Mucosa of descending colon (tissue), 3 donors: ENCODE measurements at regions not wholly inside any gene's neighbourhood (a gene's known extent, or its start where the extent isn't known, plus 50 kb on each side); places are given as distances from the start of the nearest gene placed in this dataset.

Experiments used
- ATAC-seq: fragments of 200-7000 bp; cut with Tn5 transposase; one replicate; pipeline ENCODE4 v1.9.1; 2020; ENCODE audit warnings: mild to moderate bottlenecking, moderate library complexity
- DNase-seq, 3 donors: peaks; one replicate each; pipeline ENCODE4 v3.0.0-alpha.2; 2020
- H3K36me3 ChIP-seq: fragments of 200-600 bp; one replicate; pipeline ENCODE4 v1.8.0; 2021; ENCODE audit warnings: low read depth, mild to moderate bottlenecking
- H3K4me1 ChIP-seq: fragments of 200-600 bp; one replicate; pipeline ENCODE4 v1.8.0; 2021; ENCODE audit warnings: low read depth, mild to moderate bottlenecking
- H3K4me3 ChIP-seq: fragments of 200-600 bp; one replicate; pipeline ENCODE4 v1.8.0; 2021; ENCODE audit warnings: mild to moderate bottlenecking
- H3K9me3 ChIP-seq: fragments of 200-600 bp; one replicate; pipeline ENCODE4 v1.8.0; 2021; ENCODE audit warnings: mild to moderate bottlenecking
- intact Hi-C, 2 donors: fragments of 100-400 bp; cut with DNase I in 1 of 2; cut with micrococcal nuclease in 1 of 2; formaldehyde crosslinking; loops; one replicate each; pipeline versions ENCODE4 v1.11.0 to v1.11.1; 2022; cut with DNase I, micrococcal nuclease
- TF ChIP-seq, protein P1 (sequence below): fragments of 200-600 bp; IDR thresholded peaks from one replicate; pipeline ENCODE4 v1.8.0; 2022; ENCODE audit warnings: antibody characterized with exemption, mild to moderate bottlenecking
- donor health status: DM: no; HTN: no; CAD: no; lungs with moderate emphysema.
- donor health status: DM: no; HTN: no; CAD: no.
- donor health status: DM: no; HTN: yes; CAD: no.

DNA sequence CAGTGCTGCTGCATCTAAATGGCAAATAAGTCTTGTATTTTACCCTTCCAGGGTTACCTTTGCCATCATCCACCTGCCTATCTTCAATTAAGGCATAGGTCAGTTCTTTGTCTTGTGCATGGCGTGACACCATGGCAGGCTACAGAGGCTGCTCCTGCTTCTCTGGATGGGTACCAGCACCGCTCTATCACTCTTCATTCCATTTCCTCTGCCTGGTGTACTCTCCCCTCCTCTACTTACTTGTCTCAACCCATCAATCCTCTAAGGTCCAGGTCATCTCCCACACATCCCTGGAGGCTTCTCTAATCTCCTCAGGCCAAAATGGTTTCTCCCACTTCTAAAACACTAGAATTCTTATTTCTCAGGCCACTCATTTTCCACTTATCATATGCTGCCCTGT lies 257.5 kb downstream of the BARHL2 start:
- H3K36me3 ChIP-seq, result no peaks in the 10 kb centered on the region
- ATAC-seq, result no peak
- no peaks in the 10 kb centered on the region for H3K4me1 ChIP-seq
- TF ChIP-seq, protein P1, sequence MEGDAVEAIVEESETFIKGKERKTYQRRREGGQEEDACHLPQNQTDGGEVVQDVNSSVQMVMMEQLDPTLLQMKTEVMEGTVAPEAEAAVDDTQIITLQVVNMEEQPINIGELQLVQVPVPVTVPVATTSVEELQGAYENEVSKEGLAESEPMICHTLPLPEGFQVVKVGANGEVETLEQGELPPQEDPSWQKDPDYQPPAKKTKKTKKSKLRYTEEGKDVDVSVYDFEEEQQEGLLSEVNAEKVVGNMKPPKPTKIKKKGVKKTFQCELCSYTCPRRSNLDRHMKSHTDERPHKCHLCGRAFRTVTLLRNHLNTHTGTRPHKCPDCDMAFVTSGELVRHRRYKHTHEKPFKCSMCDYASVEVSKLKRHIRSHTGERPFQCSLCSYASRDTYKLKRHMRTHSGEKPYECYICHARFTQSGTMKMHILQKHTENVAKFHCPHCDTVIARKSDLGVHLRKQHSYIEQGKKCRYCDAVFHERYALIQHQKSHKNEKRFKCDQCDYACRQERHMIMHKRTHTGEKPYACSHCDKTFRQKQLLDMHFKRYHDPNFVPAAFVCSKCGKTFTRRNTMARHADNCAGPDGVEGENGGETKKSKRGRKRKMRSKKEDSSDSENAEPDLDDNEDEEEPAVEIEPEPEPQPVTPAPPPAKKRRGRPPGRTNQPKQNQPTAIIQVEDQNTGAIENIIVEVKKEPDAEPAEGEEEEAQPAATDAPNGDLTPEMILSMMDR, result no peak
- intact Hi-C loops, result no loop called here
- no peak for DNase-seq
- H3K4me3 ChIP-seq, result no peak overlapping the region
- no peaks in the 10 kb centered on the region for H3K9me3 ChIP-seq

DNA sequence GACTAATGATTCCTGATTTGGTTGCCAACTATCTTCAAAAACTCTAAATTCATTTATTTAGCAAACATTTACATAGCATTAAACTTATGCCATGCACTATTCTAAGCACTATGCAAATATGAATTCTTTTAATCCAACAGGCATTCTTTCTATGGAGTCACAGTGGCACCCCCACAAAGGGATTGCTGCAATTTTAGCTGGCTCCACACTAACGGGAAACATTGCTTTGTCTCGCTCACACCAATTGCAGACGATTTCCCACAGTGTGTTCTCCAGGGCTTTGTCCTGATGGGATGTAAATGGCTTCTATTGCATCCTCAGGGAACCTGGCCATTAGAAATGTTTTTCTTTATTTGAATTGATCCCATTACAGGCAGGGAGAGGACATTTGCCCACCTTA lies 259.1 kb downstream of the BARHL2 start:
- no peak for DNase-seq
- Histone ChIP-seq H3K36me3 (no peaks in the 10 kb centered on the region), H3K4me1 (no peaks in the 10 kb centered on the region), H3K4me3 (no peak overlapping the region), H3K9me3 (no peaks in the 10 kb centered on the region)
- no peak for ATAC-seq
- intact Hi-C loops, result no loop called here
- TF ChIP-seq, protein P1, result no peak

GRCh38 chr1:90452491-90452890 lies 264.6 kb downstream of the BARHL2 start:
- intact Hi-C loops, result no loop called here
- TF ChIP-seq, protein P1, result no peak
- H3K4me3 ChIP-seq, result no peak overlapping the region
- H3K9me3 ChIP-seq, result no peaks in the 10 kb centered on the region
- H3K4me1 ChIP-seq, result no peaks in the 10 kb centered on the region
- DNase-seq (no peak), ATAC-seq (no peak)
- H3K36me3 ChIP-seq, result no peaks in the 10 kb centered on the region

GRCh38 chr1:90443354-90443753 lies 273.7 kb downstream of the BARHL2 start:
- Histone ChIP-seq H3K9me3 (no peaks in the 10 kb centered on the region), H3K4me3 (no peak overlapping the region), H3K36me3 (no peaks in the 10 kb centered on the region), H3K4me1 (no peaks in the 10 kb centered on the region)
- intact Hi-C loops, result no loop called here
- ATAC-seq (peak; percentile 52), DNase-seq (no peak)
- TF ChIP-seq, protein P1, result no peak

DNA sequence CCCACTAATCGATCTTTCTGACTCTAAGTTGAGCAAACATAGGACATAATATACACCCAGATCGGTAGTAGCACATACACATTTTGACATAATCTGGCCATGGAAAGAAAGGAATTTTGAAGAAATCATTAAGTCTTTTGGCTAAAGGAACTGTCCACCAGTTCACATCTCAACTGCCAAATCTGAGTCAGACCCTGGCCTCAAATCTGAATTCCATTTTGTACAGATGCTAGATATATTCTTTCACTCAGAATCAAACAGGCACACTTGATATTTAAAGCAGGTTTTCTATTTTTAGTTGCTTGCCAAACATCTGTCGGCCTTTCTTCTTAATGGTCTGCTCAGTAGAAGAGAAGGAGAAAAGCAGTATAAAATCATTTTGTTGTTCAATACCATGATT lies 281.8 kb downstream of the BARHL2 start:
- TF ChIP-seq, protein P1, result no peak
- ATAC-seq, result no peak
- DNase-seq, result no peak
- Histone ChIP-seq H3K36me3 (no peaks in the 10 kb centered on the region), H3K4me3 (no peak overlapping the region), H3K9me3 (no peaks in the 10 kb centered on the region), H3K4me1 (no peaks in the 10 kb centered on the region)
- intact Hi-C loops, result no loop called here

- H3K9me3 ChIP-seq, result no peaks in the 10 kb centered on the region
- no peaks in the 10 kb centered on the region for H3K36me3 ChIP-seq
- H3K4me3 ChIP-seq, result no peak overlapping the region
- H3K4me1 ChIP-seq, result no peaks in the 10 kb centered on the region
- intact Hi-C loops, result no loop called here
- TF ChIP-seq, protein P1, result no peak
- DNase-seq, result no peak
- ATAC-seq, result no peak
Measured at GRCh38 chr1:90434460-90434859, 282.6 kb downstream of the BARHL2 start.
